ENCODE measurements at regions not wholly inside any gene's neighbourhood (a gene's known extent, or its start where the extent isn't known, plus 50 kb on each side); places are given as distances from the start of the nearest gene placed in this dataset.
A peak's percentile ranks its signal among the peaks of the same experiment; 100 is the strongest.

GRCh38 chr15:99909592-99910295 lies 176.5 kb upstream of the LYSMD4 start:
- Mint-ChIP-seq H3K27me3 (no peaks in the 10 kb centered on the region), H3K4me1 (ENCODE audit: unreplicated experiment) (peaks cover 14% of the 10 kb centered on the region), H3K4me3 (no peak overlapping the region), H3K27ac (no peak overlapping the region), H3K36me3 (no peaks in the 10 kb centered on the region), H3K9me3 (peaks cover 4% of the 10 kb centered on the region)
- no peak for DNase-seq (ENCODE audit: extremely low spot score, unreplicated experiment)
- TF ChIP-seq, protein P1, sequence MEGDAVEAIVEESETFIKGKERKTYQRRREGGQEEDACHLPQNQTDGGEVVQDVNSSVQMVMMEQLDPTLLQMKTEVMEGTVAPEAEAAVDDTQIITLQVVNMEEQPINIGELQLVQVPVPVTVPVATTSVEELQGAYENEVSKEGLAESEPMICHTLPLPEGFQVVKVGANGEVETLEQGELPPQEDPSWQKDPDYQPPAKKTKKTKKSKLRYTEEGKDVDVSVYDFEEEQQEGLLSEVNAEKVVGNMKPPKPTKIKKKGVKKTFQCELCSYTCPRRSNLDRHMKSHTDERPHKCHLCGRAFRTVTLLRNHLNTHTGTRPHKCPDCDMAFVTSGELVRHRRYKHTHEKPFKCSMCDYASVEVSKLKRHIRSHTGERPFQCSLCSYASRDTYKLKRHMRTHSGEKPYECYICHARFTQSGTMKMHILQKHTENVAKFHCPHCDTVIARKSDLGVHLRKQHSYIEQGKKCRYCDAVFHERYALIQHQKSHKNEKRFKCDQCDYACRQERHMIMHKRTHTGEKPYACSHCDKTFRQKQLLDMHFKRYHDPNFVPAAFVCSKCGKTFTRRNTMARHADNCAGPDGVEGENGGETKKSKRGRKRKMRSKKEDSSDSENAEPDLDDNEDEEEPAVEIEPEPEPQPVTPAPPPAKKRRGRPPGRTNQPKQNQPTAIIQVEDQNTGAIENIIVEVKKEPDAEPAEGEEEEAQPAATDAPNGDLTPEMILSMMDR (conservative IDR thresholded peaks at IDR 0.05) = peak; percentile 45

- H3K27me3 Mint-ChIP-seq = peaks cover 2% of the 10 kb centered on the region
- no peaks in the 10 kb centered on the region for H3K36me3 Mint-ChIP-seq
- peaks cover 14% of the 10 kb centered on the region for H3K4me1 Mint-ChIP-seq (ENCODE audit: unreplicated experiment)
- TF ChIP-seq, protein P1 (conservative IDR thresholded peaks at IDR 0.05) = no peak
- DNase-seq (ENCODE audit: extremely low spot score, unreplicated experiment) = no peak
- H3K27ac Mint-ChIP-seq = no peak overlapping the region
- no peak overlapping the region for H3K4me3 Mint-ChIP-seq
- H3K9me3 Mint-ChIP-seq = peaks cover 4% of the 10 kb centered on the region
Observed at GRCh38 chr15:99907698-99908097, 174.5 kb upstream of the LYSMD4 start.

DNA sequence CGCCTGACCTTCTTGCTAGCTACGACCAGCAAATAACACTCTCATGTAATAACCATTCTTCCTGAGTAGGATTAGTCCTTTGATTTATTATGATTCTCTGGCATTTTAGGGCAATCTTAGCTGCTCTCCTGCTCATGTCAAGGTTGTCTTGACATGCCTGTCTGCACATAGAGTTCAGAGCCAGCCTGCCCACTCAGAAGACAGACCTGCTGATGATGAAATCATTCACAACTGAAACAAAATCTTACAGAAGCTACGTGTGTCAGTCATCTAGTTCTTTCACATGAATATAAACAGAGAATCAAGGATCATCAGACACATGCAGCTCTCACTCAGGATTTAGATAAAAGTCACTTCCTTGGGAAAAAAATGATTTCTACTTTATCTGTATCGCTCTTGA lies 173.6 kb upstream of the LYSMD4 start:
- peaks cover 2% of the 10 kb centered on the region for H3K27me3 Mint-ChIP-seq
- H3K4me1 Mint-ChIP-seq (ENCODE audit: unreplicated experiment) = peaks cover 11% of the 10 kb centered on the region
- TF ChIP-seq, protein P1 (conservative IDR thresholded peaks at IDR 0.05) = no peak

DNA sequence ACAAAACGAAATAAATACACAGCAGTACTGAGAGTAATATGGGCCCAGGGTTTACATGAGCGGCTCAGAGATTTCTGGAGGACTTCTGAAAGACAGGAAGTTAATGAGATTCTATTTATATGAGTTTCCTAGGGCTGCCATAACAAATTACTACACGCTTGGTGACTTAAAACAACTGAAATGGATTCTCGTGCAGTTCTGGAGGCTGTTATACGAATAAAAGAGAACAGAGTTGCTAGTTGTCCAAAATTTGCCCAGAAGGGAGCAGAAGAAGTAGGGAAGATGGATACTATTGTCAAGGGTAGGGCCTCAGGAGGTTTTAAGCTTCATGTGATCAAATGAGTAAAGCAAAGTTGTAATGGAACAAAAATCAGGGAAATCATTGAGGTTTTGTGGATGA lies 173.1 kb upstream of the LYSMD4 start:
- Mint-ChIP-seq H3K27me3 (peaks cover 2% of the 10 kb centered on the region), H3K4me1 (ENCODE audit: unreplicated experiment) (peaks cover 9% of the 10 kb centered on the region), H3K4me3 (no peak overlapping the region), H3K9me3 (no peaks in the 10 kb centered on the region), H3K36me3 (no peaks in the 10 kb centered on the region), H3K27ac (no peak overlapping the region)
- TF ChIP-seq, protein P1 (conservative IDR thresholded peaks at IDR 0.05) = no peak
- DNase-seq (ENCODE audit: extremely low spot score, unreplicated experiment) = no peak

More for the DNA sequence above, 173.6 kb upstream of the LYSMD4 start:
- no peaks in the 10 kb centered on the region for H3K36me3 Mint-ChIP-seq
- no peak overlapping the region for H3K4me3 Mint-ChIP-seq
- peaks cover 2% of the 10 kb centered on the region for H3K9me3 Mint-ChIP-seq
- no peak overlapping the region for H3K27ac Mint-ChIP-seq
- no peak for DNase-seq (ENCODE audit: extremely low spot score, unreplicated experiment)

GRCh38 chr15:99902248-99902928 lies 169.2 kb upstream of the LYSMD4 start:
- H3K9me3 Mint-ChIP-seq = peaks cover 5% of the 10 kb centered on the region
- H3K27me3 Mint-ChIP-seq = peaks cover 2% of the 10 kb centered on the region
- H3K27ac Mint-ChIP-seq = no peak overlapping the region
- no peaks in the 10 kb centered on the region for H3K36me3 Mint-ChIP-seq
- DNase-seq (ENCODE audit: extremely low spot score, unreplicated experiment) = no peak
- TF ChIP-seq, protein P1 (conservative IDR thresholded peaks at IDR 0.05) = no peak
- no peak overlapping the region for H3K4me3 Mint-ChIP-seq
- H3K4me1 Mint-ChIP-seq (ENCODE audit: unreplicated experiment) = peaks cover 9% of the 10 kb centered on the region

All from type B pancreatic cell (in vitro differentiated cells).